ENCODE measurements at regions not wholly inside any gene's neighbourhood (a gene's known extent, or its start where the extent isn't known, plus 50 kb on each side); places are given as distances from the start of the nearest gene placed in this dataset.
A peak's percentile ranks its signal among the peaks of the same experiment; 100 is the strongest.

DNA sequence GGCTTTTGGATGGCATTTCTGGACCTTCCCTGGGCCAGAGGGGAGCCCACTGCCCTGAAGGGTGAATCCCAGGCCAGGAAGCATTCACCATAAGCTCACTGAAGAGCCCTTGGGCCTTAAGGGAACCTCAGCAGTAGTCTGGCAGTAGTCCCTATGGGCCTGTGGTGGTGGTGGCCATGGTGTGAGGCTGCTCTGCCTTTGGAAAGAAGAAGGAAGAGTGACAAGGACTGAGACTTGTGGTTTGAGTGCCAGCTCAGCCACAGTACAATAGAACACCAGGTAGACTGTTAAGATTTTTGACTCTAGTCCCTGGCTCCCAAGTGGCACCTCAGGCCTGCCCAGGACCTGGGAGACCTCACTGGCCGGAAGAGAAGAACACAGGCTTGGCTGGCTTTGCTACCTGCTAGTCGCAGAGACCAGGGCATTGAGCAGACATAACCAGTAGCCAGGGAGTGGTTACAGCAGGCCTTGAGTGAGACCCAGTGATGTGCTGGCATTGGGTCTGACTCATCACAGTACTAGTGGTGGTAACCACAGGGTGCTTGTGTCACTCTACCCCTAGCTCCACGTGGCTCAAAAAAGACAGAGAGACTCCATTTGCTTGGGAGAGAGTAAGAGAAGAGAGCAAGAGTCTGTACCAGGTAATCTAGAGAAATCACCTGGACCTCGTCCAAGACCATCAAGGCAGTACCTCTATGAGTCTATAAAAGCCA lies 259.8 kb upstream of the BLID start:
- Histone ChIP-seq H3K27me3 (no peaks in the 10 kb centered on the region), H3K4me3 (no peak overlapping the region), H3K9me3 (no peaks in the 10 kb centered on the region), H3K4me1 (no peaks in the 10 kb centered on the region), H3K27ac (no peak overlapping the region), H3K36me3 (no peaks in the 10 kb centered on the region)
- DNase-seq, result no peak
- TF ChIP-seq, protein P1, sequence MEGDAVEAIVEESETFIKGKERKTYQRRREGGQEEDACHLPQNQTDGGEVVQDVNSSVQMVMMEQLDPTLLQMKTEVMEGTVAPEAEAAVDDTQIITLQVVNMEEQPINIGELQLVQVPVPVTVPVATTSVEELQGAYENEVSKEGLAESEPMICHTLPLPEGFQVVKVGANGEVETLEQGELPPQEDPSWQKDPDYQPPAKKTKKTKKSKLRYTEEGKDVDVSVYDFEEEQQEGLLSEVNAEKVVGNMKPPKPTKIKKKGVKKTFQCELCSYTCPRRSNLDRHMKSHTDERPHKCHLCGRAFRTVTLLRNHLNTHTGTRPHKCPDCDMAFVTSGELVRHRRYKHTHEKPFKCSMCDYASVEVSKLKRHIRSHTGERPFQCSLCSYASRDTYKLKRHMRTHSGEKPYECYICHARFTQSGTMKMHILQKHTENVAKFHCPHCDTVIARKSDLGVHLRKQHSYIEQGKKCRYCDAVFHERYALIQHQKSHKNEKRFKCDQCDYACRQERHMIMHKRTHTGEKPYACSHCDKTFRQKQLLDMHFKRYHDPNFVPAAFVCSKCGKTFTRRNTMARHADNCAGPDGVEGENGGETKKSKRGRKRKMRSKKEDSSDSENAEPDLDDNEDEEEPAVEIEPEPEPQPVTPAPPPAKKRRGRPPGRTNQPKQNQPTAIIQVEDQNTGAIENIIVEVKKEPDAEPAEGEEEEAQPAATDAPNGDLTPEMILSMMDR (IDR thresholded peaks at IDR 0.05), result no peak
- TF ChIP-seq POLR2A (IDR thresholded peaks at IDR 0.05), result no peak

DNA sequence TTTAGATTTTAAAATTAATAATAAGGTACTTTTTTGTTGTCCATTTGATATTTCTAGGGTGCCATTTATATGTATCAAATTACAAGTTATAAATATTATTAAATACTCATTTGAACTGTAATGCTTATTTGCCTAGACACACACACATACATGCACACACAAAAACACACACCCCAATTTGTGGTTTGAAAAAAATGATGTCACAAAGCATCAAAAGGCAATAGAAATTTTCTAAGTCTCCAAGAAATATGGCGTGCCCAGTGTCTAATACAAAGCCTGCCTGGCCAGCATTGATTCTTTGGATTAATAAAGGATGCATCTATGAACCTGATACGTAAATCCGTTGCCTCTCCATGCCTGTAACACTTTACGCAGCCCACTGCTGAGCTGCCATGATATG lies 252.8 kb upstream of the BLID start:
- no peak for DNase-seq
- no peaks in the 10 kb centered on the region for H3K27me3 ChIP-seq
- H3K27ac ChIP-seq, result no peak overlapping the region
- no peak for TF ChIP-seq POLR2A (IDR thresholded peaks at IDR 0.05)
- TF ChIP-seq, protein P1 (IDR thresholded peaks at IDR 0.05), result no peak
- H3K4me1 ChIP-seq, result no peaks in the 10 kb centered on the region
- no peak overlapping the region for H3K4me3 ChIP-seq
- H3K36me3 ChIP-seq, result no peaks in the 10 kb centered on the region
- no peaks in the 10 kb centered on the region for H3K9me3 ChIP-seq

DNA sequence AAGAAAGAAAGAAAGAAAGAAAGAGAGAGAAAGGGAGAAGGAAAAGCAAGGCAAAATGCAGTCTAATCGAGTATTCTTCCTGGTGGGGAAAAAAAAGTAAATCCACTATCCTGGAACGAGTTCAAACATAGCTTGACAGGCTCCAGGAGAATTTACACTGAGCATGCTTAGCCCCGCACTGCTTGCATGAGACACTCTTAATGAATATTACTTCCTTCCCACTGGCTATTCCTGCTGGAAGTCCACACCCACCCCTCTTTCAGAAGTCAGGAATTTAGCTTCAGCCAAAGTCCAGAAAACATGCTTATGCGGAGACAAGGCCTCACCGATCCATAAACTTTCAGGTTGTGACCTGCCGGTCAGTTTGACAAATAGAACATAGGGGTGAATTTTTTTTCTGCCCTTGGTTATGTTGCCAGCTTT lies 251.8 kb upstream of the BLID start:
- Histone ChIP-seq H3K4me3 (no peak overlapping the region), H3K27me3 (no peaks in the 10 kb centered on the region), H3K27ac (peak overlapping the region in 1 of 4 donors; percentile 13), H3K36me3 (no peaks in the 10 kb centered on the region), H3K9me3 (no peaks in the 10 kb centered on the region), H3K4me1 (no peaks in the 10 kb centered on the region)
- no peak for DNase-seq
- TF ChIP-seq, protein P1 (IDR thresholded peaks at IDR 0.05), result no peak
- TF ChIP-seq POLR2A (IDR thresholded peaks at IDR 0.05), result no peak

DNA sequence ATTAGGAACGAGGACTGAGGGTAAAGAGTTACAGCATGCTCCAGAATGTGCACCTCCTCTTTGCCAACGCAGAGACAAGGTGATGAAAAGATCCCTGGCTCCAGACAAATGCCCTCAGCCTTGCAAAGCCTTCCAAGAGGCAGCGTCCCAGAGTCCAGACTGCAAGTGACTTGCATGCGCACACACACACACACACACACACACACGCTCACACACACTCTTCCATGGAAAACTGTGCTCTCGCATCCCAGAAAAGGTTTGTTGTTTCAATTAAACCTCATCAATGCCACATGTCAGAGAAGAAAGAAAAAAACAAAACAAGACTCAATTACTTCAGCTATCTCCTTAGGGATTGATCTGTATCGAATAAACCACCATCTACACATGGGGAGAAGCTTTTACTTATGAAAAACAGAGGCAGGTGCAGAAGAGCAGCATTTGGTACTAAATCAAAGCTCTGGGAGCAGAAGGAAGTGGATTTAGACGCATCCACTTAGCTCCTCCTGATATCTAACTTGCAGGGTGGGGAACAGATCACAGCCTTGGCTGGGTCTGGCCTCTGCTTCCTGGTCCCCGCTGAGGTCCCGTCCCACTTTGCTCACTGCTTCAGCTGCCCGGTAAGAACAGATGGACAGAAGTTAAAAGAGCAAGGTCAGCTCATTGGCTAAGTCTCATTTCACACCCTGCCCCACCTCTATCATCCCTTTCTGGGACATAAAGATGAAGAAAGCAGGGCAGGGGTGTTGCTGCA lies 249.8 kb upstream of the BLID start:
- H3K27me3 ChIP-seq, result no peaks in the 10 kb centered on the region
- no peak overlapping the region for H3K4me3 ChIP-seq
- TF ChIP-seq, protein P1 (IDR thresholded peaks at IDR 0.05), result no peak
- TF ChIP-seq POLR2A (IDR thresholded peaks at IDR 0.05), result no peak
- H3K9me3 ChIP-seq, result no peaks in the 10 kb centered on the region
- no peak for DNase-seq
- H3K27ac ChIP-seq, result no peak overlapping the region
- no peaks in the 10 kb centered on the region for H3K36me3 ChIP-seq
- no peaks in the 10 kb centered on the region for H3K4me1 ChIP-seq

DNA sequence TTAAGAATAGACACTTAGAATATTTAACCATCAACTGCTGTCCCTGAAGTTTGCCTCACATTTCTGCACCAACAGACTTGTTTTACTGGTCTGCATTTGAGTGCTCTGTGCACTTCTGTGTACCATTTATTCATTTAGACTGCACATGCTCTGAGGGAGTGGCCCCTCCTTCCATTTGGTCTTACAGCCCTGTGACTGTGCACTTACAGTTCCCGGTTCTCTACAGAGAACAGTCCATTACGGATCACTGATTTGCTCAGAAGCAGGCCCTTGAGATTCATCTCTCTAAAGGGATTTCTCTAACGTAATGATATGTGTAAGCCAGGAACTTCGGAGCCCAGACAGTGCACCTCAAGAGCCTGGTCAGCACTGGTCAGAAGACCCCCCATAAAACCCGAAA lies 247.3 kb upstream of the BLID start:
- TF ChIP-seq, protein P1 (IDR thresholded peaks at IDR 0.05), result no peak
- TF ChIP-seq POLR2A (IDR thresholded peaks at IDR 0.05), result no peak
- no peaks in the 10 kb centered on the region for H3K9me3 ChIP-seq
- no peak overlapping the region for H3K27ac ChIP-seq
- DNase-seq, result no peak
- H3K4me3 ChIP-seq, result no peak overlapping the region
- H3K4me1 ChIP-seq, result no peaks in the 10 kb centered on the region
- H3K27me3 ChIP-seq, result no peaks in the 10 kb centered on the region
- H3K36me3 ChIP-seq, result no peaks in the 10 kb centered on the region
